ENCODE measurements at regions not wholly inside any gene's neighbourhood (a gene's known extent, or its start where the extent isn't known, plus 50 kb on each side); places are given as distances from the start of the nearest gene placed in this dataset.

GRCh38 chr20:41818369-41818768, 200.2 kb upstream of the CHD6 start:
- ChIA-PET POLR2A (no interaction called here), CTCF (no interaction called here)
- no peak for TF ChIP-seq CTCF (IDR thresholded peaks at IDR 0.05; ENCODE audit: insufficient read depth in 1 of 2, low read depth in 1 of 2, low read length in 1 of 2, severe bottlenecking in 1 of 2, unreplicated experiment in 1 of 2)
- Histone ChIP-seq H3K4me1 (no peaks in the 10 kb centered on the region), H3K9me3 (no peaks in the 10 kb centered on the region), H3K27me3 (replicated peaks; ENCODE audit: control insufficient read depth, insufficient read depth, low read length) (no peaks in the 10 kb centered on the region; the same call in 1 of the 2 replicates), H3K36me3 (ENCODE audit: control insufficient read depth, insufficient read depth, low read length) (no peaks in the 10 kb centered on the region), H3K4me3 (ENCODE audit: low read depth, low read length) (no peak overlapping the region)
- Mint-ChIP-seq H3K4me3 (ENCODE audit: unreplicated experiment) (no peak overlapping the region), H3K27me3 (ENCODE audit: insufficient read depth, unreplicated experiment) (peaks cover 12% of the 10 kb centered on the region), H3K4me1 (ENCODE audit: low read depth, unreplicated experiment) (no peaks in the 10 kb centered on the region), H3K36me3 (ENCODE audit: insufficient read depth, unreplicated experiment) (no peaks in the 10 kb centered on the region), H3K27ac (ENCODE audit: unreplicated experiment) (no peak overlapping the region), H3K9me3 (ENCODE audit: unreplicated experiment) (no peaks in the 10 kb centered on the region)
- intact Hi-C loops (cut with micrococcal nuclease; ENCODE audit: unreplicated experiment) = no loop called here
- DNase-seq = no peak
- BruUV-seq (replicated peaks) = no TSS peak

- Histone ChIP-seq H3K36me3 (ENCODE audit: control insufficient read depth, insufficient read depth, low read length) (no peaks in the 10 kb centered on the region), H3K4me3 (ENCODE audit: low read depth, low read length) (no peak overlapping the region), H3K4me1 (no peaks in the 10 kb centered on the region), H3K27me3 (replicated peaks; ENCODE audit: control insufficient read depth, insufficient read depth, low read length) (no peaks in the 10 kb centered on the region), H3K9me3 (0 out of 2 replicates have a peak, but pooled peaks cover 3% of the 10 kb centered on the region)
- BruUV-seq (replicated peaks) = no TSS peak
- ChIA-PET CTCF (no interaction called here), POLR2A (no interaction called here)
- Mint-ChIP-seq H3K9me3 (ENCODE audit: unreplicated experiment) (peaks cover 15% of the 10 kb centered on the region), H3K27me3 (ENCODE audit: insufficient read depth, unreplicated experiment) (peaks cover 5% of the 10 kb centered on the region), H3K27ac (ENCODE audit: unreplicated experiment) (no peak overlapping the region), H3K36me3 (ENCODE audit: insufficient read depth, unreplicated experiment) (no peaks in the 10 kb centered on the region), H3K4me3 (ENCODE audit: unreplicated experiment) (no peak overlapping the region), H3K4me1 (ENCODE audit: low read depth, unreplicated experiment) (no peaks in the 10 kb centered on the region)
- intact Hi-C loops (cut with micrococcal nuclease; ENCODE audit: unreplicated experiment) = no loop called here
- DNase-seq = no peak
- no peak for TF ChIP-seq CTCF (IDR thresholded peaks at IDR 0.05; ENCODE audit: insufficient read depth in 1 of 2, low read depth in 1 of 2, low read length in 1 of 2, severe bottlenecking in 1 of 2, unreplicated experiment in 1 of 2)
These were observed 193.3 kb upstream of the CHD6 start for GRCh38 chr20:41811456-41811855.

GRCh38 chr20:41800040-41800439, 181.9 kb upstream of the CHD6 start:
- peak in 1 of 2 experiments; percentile 20 for DNase-seq
- Histone ChIP-seq H3K9me3 (no peaks in the 10 kb centered on the region), H3K27me3 (replicated peaks; ENCODE audit: control insufficient read depth, insufficient read depth, low read length) (no peaks in the 10 kb centered on the region), H3K4me3 (ENCODE audit: low read depth, low read length) (no peak overlapping the region), H3K36me3 (ENCODE audit: control insufficient read depth, insufficient read depth, low read length) (no peaks in the 10 kb centered on the region), H3K4me1 (no peaks in the 10 kb centered on the region)
- peaks cover 13% of the 10 kb centered on the region for H3K27me3 Mint-ChIP-seq (ENCODE audit: insufficient read depth, unreplicated experiment)
- intact Hi-C loops (cut with micrococcal nuclease; ENCODE audit: unreplicated experiment) = no loop called here
- ChIA-PET CTCF (interaction anchor here (0.8 kb wide), 1 partner anchor 65 kb away, joined by 3 read pairs; no protein-coding TSS in a partner anchor), POLR2A (no interaction called here)
- TF ChIP-seq CTCF (IDR thresholded peaks at IDR 0.05; ENCODE audit: insufficient read depth in 1 of 2, low read depth in 1 of 2, low read length in 1 of 2, severe bottlenecking in 1 of 2, unreplicated experiment in 1 of 2) = no peak
- no TSS peak for BruUV-seq (replicated peaks)
- no peak overlapping the region for H3K27ac Mint-ChIP-seq (ENCODE audit: unreplicated experiment)
- H3K4me3 Mint-ChIP-seq (ENCODE audit: unreplicated experiment) = no peak overlapping the region
- H3K9me3 Mint-ChIP-seq (ENCODE audit: unreplicated experiment) = no peaks in the 10 kb centered on the region
- no peaks in the 10 kb centered on the region for H3K36me3 Mint-ChIP-seq (ENCODE audit: insufficient read depth, unreplicated experiment)
- no peaks in the 10 kb centered on the region for H3K4me1 Mint-ChIP-seq (ENCODE audit: low read depth, unreplicated experiment)

Data from Caco-2 (cell line).